HG02571 (cell line): ENCODE measurements at regions not wholly inside any gene's neighbourhood (a gene's known extent, or its start where the extent isn't known, plus 50 kb on each side); places are given as distances from the start of the nearest gene placed in this dataset.

ENCODE experiments used
- ATAC-seq: cut with Tn5 transposase; IDR thresholded peaks from one replicate; pipeline ENCODE4 v1.9.1; 2021; ENCODE audit warnings: mild to moderate bottlenecking, moderate library complexity; ENCODE audit not compliant: unreplicated experiment

DNA sequence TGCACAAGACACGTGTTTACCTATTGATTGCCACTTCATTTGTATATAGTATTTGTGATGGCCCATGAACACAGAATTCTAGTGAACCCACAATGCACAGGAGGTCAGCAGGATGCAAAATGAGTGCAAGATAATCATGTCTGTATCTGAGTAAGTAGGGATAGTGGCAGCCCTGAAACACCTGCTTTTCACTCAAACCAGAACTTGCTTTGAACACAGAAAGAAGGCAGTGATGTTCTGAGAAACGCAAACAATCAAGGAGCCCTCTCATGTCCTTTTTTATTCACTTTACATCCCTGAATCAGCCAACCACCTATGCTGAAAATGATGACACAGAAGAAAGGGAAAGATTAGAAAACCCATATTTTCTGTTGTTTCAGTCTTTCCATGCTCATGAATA, 170.4 kb upstream of the AVPR1A start:
- no peak for ATAC-seq

DNA sequence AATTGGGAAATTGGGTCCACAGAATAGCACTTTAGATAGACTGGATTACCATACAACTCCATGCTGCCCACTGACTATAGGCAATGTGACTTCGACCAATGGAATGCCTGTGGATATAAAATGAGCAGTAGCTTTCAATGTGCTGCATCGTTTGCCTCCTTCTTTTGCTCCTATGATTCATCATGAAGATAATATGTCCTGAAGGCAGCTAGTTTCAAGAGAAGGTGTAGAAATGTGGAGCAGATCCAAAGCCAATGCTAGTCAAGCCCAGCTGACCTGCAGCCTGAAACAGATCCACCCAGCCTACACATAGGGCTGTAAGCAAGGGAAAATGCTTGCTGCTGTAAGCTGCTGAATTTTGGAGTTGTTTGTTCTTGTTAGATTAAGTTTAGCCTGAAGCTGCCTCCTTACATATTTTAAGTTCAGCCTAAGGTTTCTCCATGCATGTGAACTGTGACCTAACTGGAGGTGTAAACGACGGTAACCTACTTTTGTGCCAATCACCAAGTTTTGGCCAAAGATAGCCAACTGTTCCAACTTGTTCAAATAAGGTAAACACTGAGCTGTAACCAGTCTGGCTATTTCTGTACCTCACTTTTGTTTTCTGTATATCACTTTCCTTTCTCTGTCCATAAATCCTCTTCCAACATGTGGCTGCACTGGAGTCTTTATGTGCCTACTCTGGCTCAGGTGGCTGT, 169.1 kb upstream of the AVPR1A start:
- no peak for ATAC-seq

DNA sequence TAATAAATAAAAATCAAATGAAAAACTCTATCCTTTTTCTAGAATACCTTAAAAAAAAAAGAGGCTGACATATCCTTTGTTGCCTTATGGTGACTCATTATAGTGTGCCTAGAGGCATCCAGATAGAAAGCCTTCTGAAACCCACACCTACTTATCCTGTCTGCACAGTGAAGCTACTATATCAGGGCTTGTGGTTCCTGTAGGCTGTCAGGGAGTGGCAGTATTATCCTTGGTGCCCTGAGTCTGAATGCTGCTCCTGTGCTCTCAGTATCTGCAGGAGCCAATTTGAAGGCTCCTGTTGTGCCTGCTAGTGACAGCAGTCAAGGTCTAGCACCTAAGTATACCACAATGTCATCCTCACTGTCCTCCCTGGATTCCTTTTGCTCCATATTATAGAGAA, 168.4 kb upstream of the AVPR1A start:
- ATAC-seq, result no peak

DNA sequence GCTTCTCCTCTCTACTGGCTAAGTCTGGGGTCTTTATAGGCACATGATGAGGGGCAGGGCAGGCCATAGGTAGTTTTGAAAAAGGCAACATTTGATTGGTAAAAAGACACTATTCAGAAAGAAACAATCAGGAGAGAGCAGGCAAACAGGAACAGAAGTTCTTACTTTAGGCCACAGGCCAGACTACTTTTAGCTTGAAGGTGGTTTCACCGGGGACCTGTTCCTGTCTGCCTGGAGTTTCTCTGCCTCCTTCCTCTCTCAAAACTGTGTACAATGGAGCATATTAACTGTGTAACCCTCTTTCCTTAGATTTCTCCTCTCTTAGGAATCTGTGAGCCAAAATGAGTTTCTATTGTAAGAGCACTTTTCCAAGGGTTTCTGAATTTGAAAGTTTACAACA, 167.9 kb upstream of the AVPR1A start:
- no peak for ATAC-seq

DNA sequence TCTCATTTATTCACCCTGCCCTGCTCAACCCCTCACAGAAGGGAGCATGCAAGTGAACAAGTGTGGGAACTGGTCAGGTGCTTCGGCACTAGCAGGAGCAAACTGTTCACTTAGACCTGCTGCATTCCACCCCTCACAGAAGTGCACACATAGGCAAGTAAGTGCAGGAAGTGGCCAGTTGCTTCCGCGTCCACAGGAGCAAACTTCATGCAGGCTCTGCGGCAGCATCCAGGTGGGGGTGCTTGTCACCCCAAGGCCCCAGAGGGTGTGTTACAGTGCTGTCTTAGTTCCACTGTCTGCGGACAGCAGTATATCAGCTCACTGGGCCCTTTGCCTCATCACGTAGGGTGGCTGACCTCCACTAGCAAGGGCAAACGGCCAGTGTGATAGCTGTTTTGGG, 167.3 kb upstream of the AVPR1A start:
- no peak for ATAC-seq

DNA sequence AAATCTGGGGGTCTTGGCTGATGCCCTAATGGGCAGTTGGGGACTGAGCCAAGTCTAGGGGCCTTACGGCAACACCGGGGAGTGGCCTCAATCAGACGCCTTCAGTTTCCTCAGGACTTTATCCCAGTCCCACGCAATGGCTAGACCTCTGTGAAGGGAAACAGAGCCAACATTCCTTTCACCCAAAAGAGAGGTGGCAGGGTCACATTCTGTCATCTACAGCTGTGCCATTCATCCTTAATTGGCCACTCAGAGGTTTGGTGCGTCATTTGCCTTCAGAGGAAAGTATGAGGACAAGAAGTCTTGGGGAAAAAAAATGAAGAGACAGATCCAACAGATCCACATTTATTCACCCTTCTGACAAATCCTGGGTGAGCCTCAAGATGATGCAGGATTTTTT, 166.9 kb upstream of the AVPR1A start:
- ATAC-seq, result no peak

DNA sequence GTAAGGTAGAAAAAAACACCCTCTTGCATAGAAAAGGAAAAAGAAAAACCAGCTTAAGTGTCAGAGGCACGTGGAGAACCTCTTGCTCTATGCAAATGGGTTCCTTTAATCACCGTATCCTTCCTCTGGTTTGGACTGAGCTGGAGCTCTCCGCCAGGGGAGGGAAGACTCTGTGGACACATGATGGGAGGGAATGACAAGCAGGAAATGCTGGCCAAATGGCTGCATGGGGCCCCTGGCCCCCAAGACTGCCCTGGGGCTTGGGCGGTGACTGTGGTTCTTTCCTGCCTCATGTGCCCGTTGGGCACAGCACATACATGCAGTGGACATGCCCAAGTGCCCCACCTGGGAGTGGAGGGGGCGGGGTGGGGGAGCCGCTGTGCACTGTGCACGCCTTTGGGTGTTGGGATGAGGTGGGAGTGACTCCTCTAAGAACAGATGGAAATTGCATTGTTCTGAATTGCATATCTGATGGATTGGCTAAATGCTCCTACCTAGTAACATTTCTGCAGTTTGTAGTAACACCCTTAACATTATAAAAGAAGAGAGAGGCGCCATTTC, 166.4 kb upstream of the AVPR1A start:
- no peak for ATAC-seq

DNA sequence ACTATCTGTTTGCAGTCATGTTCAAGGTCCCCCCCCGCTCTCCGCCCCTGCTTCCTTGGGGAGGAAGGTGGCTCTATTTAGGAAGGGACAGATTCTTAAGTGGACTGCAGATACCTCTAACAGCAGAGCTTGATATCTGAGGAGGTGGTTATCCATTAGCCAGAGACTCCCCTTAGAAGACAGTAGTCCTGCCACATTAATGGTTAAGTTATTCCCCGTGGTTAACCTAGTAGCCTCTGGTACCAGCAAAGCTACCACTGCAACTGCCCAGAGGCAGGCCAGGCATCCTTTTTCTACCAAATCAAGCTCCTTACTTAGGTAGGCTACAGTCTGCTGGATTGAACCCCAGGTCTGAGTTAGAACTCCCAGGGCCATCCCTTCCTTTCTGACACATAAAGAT, 162.1 kb upstream of the AVPR1A start:
- no peak for ATAC-seq

DNA sequence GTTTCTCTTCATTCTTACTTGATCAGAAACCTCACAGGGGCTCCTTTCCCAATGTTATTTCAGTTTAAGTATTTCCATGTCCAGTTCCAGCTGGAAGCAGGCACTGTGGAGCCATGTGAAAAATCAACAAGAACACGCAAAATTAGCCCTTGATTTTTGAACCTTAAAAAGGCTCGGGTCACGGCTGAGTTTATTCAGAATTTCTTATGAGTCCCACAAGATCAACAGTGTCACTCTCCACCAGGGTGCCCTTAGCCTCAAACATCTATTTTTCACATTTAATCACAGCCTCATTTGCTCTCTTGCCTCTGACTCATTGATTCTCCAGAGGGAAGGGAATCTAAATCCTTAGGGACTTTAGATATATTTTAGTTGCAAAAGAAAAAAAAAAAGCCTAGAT, 157.7 kb upstream of the AVPR1A start:
- no peak for ATAC-seq

DNA sequence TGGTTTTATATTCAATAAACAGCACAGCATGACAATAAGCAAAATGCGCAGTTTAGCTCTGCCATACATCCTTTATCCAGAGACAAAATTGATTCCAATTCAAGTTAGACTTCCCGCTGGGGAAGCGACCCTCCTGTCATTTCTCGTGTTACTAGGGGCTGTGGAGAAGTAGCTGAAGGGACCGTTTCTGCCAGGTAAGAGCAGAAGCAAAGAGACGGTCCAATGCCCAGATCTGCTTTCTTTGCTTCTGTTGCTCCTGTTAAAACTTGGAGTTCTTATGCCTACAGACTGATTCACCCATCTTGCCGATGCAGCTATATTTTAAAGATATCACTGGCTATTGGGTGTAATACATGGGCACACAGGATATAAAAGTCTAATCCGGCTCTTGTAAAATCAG, 156.8 kb upstream of the AVPR1A start:
- no peak for ATAC-seq

DNA sequence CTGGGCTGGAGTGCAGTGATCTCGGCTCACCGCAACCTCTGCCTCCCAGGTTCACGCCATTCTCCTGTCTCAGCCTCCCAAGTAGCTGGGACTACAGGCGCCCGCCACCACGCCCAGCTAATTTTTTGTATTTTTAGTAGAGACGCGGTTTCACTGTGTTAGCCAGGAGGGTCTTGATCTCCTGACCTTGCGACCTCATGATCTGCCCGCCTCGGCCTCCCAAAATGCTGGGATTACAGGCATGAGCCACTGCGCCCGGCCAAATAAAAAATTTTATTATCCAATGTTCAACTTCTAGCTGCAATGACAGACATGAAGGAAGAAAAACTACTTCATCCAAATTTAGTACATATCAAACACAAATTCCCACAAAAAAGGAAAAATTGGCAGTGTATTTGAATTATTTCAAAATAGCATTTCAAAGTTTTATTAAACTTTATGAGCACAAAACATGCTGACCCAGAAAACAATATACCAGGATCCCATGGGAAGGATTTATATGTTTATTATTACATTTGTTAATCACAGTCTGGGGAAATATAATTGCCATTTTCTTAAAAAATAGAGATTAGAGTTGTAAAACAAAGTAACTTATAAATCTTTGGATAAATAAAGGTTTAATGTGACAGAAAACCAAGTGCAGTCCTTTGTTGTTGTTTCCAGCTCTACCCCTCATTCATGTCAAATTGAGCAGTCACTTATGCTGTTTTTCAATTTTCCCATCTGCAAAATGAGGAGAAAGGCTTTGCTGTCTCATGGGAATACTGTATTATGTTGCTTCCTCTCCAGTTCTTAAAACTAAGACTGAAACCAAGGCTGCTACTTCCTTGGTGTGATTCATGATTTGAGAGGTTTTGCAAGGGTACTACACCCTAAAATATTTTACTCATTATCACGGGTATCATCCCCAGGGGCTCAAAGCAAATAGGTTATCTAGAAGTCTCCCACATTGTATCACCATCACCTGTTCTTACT, 155.2 kb upstream of the AVPR1A start:
- no peak for ATAC-seq

DNA sequence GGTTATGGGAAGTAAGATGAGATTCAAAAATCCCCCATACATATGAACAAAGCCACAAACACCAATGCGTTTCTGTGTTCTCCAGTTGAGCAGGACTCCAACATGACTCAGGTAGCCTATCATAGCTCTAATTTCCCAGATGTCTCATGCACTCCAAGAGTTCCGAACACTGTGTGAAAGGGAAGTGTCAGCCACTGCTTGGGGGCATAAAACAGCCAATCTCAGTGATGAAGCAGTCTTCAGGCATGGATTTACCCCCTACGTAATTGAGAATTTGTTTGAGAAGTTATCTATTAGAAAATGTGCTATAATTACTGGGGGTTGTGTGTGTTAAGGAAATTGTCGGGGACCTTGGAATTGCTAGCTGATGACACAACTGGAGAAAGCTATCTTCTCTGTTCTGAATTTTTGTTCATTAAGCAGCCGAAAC, 153.9 kb upstream of the AVPR1A start:
- no peak for ATAC-seq

DNA sequence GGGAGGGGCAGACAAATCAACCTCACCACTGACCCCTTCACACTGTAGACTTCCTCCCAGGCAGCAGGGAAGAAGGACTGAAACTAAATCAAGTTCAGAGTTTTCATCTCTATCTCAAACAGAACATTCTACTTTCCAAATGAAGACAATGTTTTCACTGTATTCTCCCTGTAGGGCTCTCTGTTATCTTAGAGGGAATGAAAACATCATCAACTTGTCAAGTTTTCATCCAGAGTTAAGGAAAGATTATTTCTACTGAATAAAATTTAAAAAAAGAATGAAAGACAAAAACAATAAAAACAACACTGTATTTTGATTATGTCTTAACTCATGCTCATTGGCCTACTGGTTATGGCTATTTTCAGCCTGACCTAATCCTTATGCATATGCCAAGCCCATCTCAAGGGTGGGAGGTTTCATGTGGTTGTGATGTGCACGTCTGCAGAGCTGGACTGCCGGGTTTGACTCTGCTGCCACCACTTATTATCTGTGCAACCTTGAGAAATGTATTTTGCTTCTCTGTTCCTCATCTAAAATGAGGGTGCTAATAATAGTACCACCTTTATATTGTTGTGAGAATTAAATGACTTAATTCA, 152.0 kb upstream of the AVPR1A start:
- ATAC-seq, result peak; percentile 38

DNA sequence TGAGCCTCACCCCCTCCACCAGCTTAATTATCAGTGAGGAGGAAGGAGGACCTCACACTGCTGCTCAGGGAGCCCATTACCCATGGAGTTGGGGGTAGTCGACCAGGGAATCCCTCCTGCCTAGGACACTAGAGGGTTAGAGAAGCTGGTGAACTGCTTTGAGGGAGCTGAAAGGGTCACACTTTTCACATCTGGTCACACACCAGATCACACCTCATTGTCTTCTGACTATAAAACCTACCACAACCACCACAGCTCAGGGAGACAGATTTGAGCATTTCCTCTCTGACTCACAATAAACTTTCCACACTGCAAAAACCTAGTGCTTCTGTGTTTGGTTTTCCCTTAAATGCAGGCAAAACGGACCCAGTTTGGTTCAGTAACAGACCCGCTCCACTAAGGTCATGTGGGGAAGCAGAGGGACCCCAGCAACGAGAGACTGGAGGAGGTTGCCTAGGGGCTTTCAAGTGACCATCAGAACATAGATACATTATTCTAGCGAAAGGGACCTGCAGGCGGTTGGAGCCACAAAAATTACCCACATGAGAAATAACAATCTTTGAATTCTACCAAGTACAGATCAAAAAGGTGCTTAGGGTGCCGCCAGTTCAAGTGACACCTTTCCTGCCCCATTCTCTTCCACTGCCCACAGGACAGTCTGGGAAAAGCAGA, 151.4 kb upstream of the AVPR1A start:
- ATAC-seq, result peak; percentile 58

DNA sequence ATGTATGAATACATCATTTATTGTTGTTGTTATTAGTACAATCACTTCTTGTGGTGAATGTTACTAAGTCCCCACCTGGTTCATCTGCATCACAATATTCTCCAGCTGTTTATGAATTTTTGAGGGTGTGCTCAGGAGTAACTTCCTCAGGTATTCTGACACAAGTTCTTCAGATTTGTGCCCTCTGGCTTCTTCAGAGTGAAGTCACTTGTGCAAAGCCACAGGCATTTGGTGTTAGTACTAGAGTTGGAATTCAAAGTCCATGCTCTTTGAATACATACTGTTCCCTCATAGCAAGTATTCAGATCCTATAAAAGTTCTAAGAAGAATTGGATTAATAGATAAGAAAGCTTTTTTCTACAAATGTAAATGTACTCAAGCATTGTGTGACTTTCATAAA, 150.3 kb upstream of the AVPR1A start:
- no peak for ATAC-seq

DNA sequence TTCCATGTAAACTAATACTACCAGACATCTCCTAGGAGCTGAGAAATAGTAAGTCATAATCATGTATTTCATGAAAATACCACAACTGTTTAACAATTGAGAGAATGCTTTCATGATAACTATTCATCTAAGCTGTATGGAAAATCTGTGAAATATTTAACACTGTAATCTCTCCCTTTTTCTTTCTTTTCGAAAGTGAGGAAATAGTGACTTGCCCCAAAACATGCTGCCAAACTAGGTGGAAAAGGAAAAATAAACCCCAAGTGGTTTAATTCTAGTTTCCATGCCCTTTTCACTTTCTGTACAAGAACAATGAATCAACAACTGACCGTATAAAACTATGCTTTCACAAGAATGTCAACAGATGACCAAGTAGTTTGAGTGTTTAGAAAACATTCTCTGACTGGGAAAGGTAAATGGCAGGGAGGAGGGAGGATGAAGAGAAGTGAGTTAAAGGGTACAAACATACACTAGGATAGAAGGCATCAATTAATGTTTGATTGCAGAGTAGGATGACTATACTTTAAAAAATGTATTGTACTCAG, 147.5 kb upstream of the AVPR1A start:
- no peak for ATAC-seq

DNA sequence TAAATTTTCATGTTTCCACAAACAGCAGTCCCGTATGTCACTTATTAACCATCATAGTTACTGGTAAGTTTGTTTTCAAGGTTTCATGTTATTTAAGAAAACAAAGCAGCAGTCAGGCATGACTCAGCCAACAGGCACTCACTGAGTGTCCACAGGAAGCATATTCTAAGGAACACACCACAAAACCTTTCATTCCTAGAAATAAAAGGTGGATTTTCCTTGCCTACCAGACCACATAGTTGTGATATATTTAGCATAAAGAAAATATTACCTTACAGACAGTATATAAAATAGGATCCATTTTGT, 143.3 kb upstream of the AVPR1A start:
- peak; percentile 64 for ATAC-seq

DNA sequence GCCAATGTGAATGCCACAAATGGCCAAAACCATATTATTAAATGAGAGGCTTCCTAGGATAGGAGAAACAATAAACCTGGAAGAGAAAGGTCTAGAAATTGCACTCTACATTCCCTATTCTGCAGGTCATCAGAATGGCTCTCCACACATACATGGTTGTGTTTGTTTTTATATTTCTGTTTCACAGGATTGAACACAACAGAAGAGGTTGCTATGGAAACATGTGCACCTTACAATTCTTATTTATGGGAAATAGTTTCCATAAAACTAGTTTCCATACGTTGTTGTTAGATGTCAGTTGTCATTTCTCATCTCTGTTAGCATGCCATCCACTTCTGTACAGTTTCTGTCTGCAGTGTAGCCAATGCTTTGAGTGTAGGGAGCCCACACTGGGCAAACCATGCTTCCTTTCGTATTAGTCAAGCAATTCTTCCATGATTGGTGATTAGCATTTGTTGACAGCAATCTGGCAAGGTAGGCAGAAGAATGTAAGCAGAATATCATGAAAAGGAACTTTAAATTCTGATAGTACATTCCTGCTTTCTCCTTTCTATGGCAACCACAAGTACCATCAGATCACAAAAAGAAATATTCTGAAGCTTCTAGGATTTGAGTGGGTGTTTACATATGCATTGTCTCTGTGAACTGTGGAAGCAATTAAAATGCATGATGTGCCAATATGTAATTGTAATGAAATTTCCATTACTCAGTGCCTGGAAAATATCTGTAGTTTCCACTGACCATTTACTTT, 141.6 kb upstream of the AVPR1A start:
- ATAC-seq, result no peak

DNA sequence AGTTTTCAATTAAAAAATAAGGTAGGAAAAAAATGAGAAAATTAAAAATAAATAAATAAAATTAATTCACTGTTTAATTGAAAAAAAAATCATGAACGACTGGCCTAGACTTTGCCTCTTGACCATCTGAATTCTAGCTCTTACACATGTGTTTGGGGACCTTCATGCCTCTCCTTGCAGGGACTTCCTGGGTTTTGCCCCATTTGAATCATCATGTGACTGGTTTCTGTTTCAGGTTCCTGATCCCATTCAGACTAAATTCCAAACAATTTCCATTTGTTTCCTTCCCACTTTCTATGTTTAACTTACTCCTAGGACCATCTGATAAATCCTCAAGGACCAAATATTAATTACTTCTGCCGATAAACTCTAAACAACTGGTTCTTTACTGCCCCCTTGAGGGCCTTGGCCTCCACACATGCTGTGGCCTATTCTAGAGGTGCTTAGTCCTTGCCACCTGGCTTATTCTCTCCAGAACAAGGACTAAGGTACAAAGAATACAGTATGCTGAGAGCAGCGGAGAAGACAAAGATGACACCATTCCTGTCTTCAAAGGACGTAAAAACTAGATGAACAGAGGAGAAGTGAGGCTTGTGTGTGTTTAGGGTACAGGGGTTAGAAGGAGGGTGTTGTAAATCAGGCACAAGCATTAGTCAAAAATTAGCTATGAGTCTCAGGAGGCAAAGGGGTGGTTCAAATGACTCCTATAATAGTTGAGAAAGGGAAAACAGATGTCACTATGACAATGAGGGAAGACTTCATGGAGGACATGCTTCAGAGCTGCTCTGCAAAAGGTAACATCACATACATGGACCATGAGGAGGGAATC, 125.8 kb upstream of the AVPR1A start:
- ATAC-seq, result peak; percentile 82
